Caco-2 (cell line): ENCODE measurements at regions not wholly inside any gene's neighbourhood (a gene's known extent, or its start where the extent isn't known, plus 50 kb on each side); places are given as distances from the start of the nearest gene placed in this dataset.

Experiments
- BruUV-seq: library from RNA; stranded (reverse); fragments of 400-500 nt; replicated peaks from 2 replicates; lab custom pipeline; 2021; lab: Mats Ljungman, UMichigan
- CTCF ChIA-PET: fragments of 300-600 bp; sonication (Branson Sonifier 250); formaldehyde crosslinking; loops from one replicate; lab custom pipeline; 2022; ENCODE audit warnings: antibody characterized with exemption; lab: Charles Lee
- POLR2A ChIA-PET: fragments of 300-600 bp; sonication (Branson Sonifier 250); formaldehyde crosslinking; loops from one replicate; lab custom pipeline; 2022; ENCODE audit warnings: antibody characterized with exemption; lab: Charles Lee
- DNase-seq, 2 experiments: peaks; one replicate each; pipeline versions ENCODE4 v3.0.0 to v3.0.0-alpha.2; 2020 to 2022
- H3K27me3 ChIP-seq: replicated peaks from 2 replicates; pipeline ENCODE4 v1.6.0; 2011; ENCODE audit warnings: low read length; ENCODE audit not compliant: control insufficient read depth, insufficient read depth
- H3K36me3 ChIP-seq: 2 replicates; pipeline ENCODE4 v1.5.1; 2011; ENCODE audit warnings: low read length; ENCODE audit not compliant: control insufficient read depth, insufficient read depth
- H3K4me1 ChIP-seq: fragments of 250-450 bp; sonication (Bioruptor Pico); 2 replicates; pipeline ENCODE4 v1.5.1; 2020; ENCODE audit warnings: mild to moderate bottlenecking
- H3K4me3 ChIP-seq: 2 replicates; pipeline ENCODE4 v1.5.1; 2011; ENCODE audit warnings: low read depth, mild to moderate bottlenecking, control low read depth, low read length
- H3K9me3 ChIP-seq: fragments of 250-450 bp; sonication (Bioruptor Pico); 2 replicates; pipeline ENCODE4 v1.5.1; 2020; ENCODE audit warnings: mild to moderate bottlenecking, moderate library complexity
- H3K27ac Mint-ChIP-seq: one replicate; pipeline ENCODE4 v1.8.0; 2022; ENCODE audit warnings: mixed read lengths; ENCODE audit not compliant: unreplicated experiment
- H3K27me3 Mint-ChIP-seq: one replicate; pipeline ENCODE4 v1.8.0; 2022; ENCODE audit warnings: mixed read lengths; ENCODE audit not compliant: insufficient read depth, unreplicated experiment
- H3K36me3 Mint-ChIP-seq: one replicate; pipeline ENCODE4 v1.8.0; 2022; ENCODE audit warnings: mild to moderate bottlenecking, mixed read lengths; ENCODE audit not compliant: insufficient read depth, unreplicated experiment
- H3K4me1 Mint-ChIP-seq: one replicate; pipeline ENCODE4 v1.8.0; 2022; ENCODE audit warnings: low read depth, mixed read lengths; ENCODE audit not compliant: unreplicated experiment
- H3K4me3 Mint-ChIP-seq: one replicate; pipeline ENCODE4 v1.8.0; 2022; ENCODE audit warnings: mild to moderate bottlenecking, moderate library complexity, mixed read lengths; ENCODE audit not compliant: unreplicated experiment
- H3K9me3 Mint-ChIP-seq: one replicate; pipeline ENCODE4 v1.8.0; 2022; ENCODE audit warnings: mixed read lengths; ENCODE audit not compliant: unreplicated experiment
- CTCF ChIP-seq, 2 experiments: fragments of 200-600 bp in 1 of 2; IDR thresholded peaks; 1 replicate in 1 of 2; 2 replicates in 1 of 2; pipeline versions ENCODE4 v1.5.1 to v1.8.0; 2011 to 2022; ENCODE audit warnings: antibody characterized with exemption in 1 of 2, control low read depth in 1 of 2, inconsistent platforms in 1 of 2, low read depth in 1 of 2, low read length in 1 of 2, mild to moderate bottlenecking in 1 of 2, moderate library complexity in 1 of 2; ENCODE audit not compliant: insufficient read depth in 1 of 2, severe bottlenecking in 1 of 2, unreplicated experiment in 1 of 2
- intact Hi-C: fragments of 100-400 bp; cut with micrococcal nuclease; formaldehyde crosslinking; loops from one replicate; pipeline ENCODE4 v1.10.0; 2022; ENCODE audit not compliant: unreplicated experiment

- CTCF ChIA-PET = no interaction called here
These were observed 79.8 kb downstream of the TBXT start for GRCh38 chr6:166087852-166088251.

GRCh38 chr6:166087246-166087645, 80.4 kb downstream of the TBXT start:
- no peaks in the 10 kb centered on the region for H3K9me3 Mint-ChIP-seq
- no peak for DNase-seq

More at GRCh38 chr6:166087852-166088251, 79.8 kb downstream of the TBXT start:
- no peaks in the 10 kb centered on the region for H3K27me3 ChIP-seq
- H3K4me1 ChIP-seq = no peaks in the 10 kb centered on the region
- no peak for DNase-seq
- BruUV-seq = no TSS peak
- H3K36me3 ChIP-seq = no peaks in the 10 kb centered on the region
- Mint-ChIP-seq H3K36me3 (no peaks in the 10 kb centered on the region), H3K4me3 (no peak overlapping the region), H3K4me1 (no peaks in the 10 kb centered on the region), H3K9me3 (no peaks in the 10 kb centered on the region), H3K27me3 (peaks cover 7% of the 10 kb centered on the region), H3K27ac (no peak overlapping the region)
- POLR2A ChIA-PET = no interaction called here
- H3K9me3 ChIP-seq = no peaks in the 10 kb centered on the region
- TF ChIP-seq CTCF (IDR thresholded peaks at IDR 0.05; ENCODE audit: insufficient read depth in 1 of 2, low read depth in 1 of 2, low read length in 1 of 2, severe bottlenecking in 1 of 2, unreplicated experiment in 1 of 2) = no peak
- intact Hi-C loops = no loop called here
- no peak overlapping the region for H3K4me3 ChIP-seq

GRCh38 chr6:166085500-166085899, 82.2 kb downstream of the TBXT start:
- H3K9me3 Mint-ChIP-seq = no peaks in the 10 kb centered on the region
- Histone ChIP-seq H3K27me3 (no peaks in the 10 kb centered on the region), H3K4me1 (no peaks in the 10 kb centered on the region), H3K9me3 (no peaks in the 10 kb centered on the region), H3K4me3 (no peak overlapping the region), H3K36me3 (no peaks in the 10 kb centered on the region)
- H3K27ac Mint-ChIP-seq = no peak overlapping the region
- DNase-seq = no peak
- H3K27me3 Mint-ChIP-seq = peaks cover 3% of the 10 kb centered on the region
- BruUV-seq = no TSS peak
- CTCF ChIA-PET = no interaction called here
- no peaks in the 10 kb centered on the region for H3K36me3 Mint-ChIP-seq
- no peak for TF ChIP-seq CTCF (IDR thresholded peaks at IDR 0.05; ENCODE audit: insufficient read depth in 1 of 2, low read depth in 1 of 2, low read length in 1 of 2, severe bottlenecking in 1 of 2, unreplicated experiment in 1 of 2)
- intact Hi-C loops = no loop called here
- H3K4me1 Mint-ChIP-seq = no peaks in the 10 kb centered on the region
- POLR2A ChIA-PET = no interaction called here
- H3K4me3 Mint-ChIP-seq = no peak overlapping the region

More at GRCh38 chr6:166087246-166087645, 80.4 kb downstream of the TBXT start:
- CTCF ChIA-PET = no interaction called here
- H3K4me3 Mint-ChIP-seq = no peak overlapping the region
- peaks cover 7% of the 10 kb centered on the region for H3K27me3 Mint-ChIP-seq
- TF ChIP-seq CTCF (IDR thresholded peaks at IDR 0.05; ENCODE audit: insufficient read depth in 1 of 2, low read depth in 1 of 2, low read length in 1 of 2, severe bottlenecking in 1 of 2, unreplicated experiment in 1 of 2) = no peak
- H3K27me3 ChIP-seq = no peaks in the 10 kb centered on the region
- POLR2A ChIA-PET = no interaction called here
- H3K36me3 Mint-ChIP-seq = no peaks in the 10 kb centered on the region
- intact Hi-C loops = no loop called here
- no peaks in the 10 kb centered on the region for H3K9me3 ChIP-seq
- H3K4me1 ChIP-seq = no peaks in the 10 kb centered on the region
- no peak overlapping the region for H3K4me3 ChIP-seq
- H3K4me1 Mint-ChIP-seq = no peaks in the 10 kb centered on the region
- no peaks in the 10 kb centered on the region for H3K36me3 ChIP-seq
- H3K27ac Mint-ChIP-seq = no peak overlapping the region
- no TSS peak for BruUV-seq
